Activated T-cell treated with anti-CD3 and anti-CD28 coated beads, Interleukin-2, amount 50 U/mL, for 24 hours (primary cell): ENCODE measurements at regions not wholly inside any gene's neighbourhood (a gene's known extent, or its start where the extent isn't known, plus 50 kb on each side); places are given as distances from the start of the nearest gene placed in this dataset.
"Not testable (repeated sequence)": the region's sequence is repeated elsewhere in the genome, so short reads cannot be mapped to it uniquely, and the experiment has no call there.

ENCODE experiments used
- DNase-seq: peaks from one replicate; pipeline ENCODE4 v3.0.0-alpha.2; 2020
- H3K27ac Mint-ChIP-seq: 2 replicates; pipeline ENCODE4 v1.8.0; 2020; ENCODE audit warnings: mild to moderate bottlenecking, mixed read lengths
- H3K27me3 Mint-ChIP-seq: 2 replicates; pipeline ENCODE4 v1.8.0; 2020; ENCODE audit warnings: mixed read lengths
- H3K36me3 Mint-ChIP-seq: 2 replicates; pipeline ENCODE4 v1.8.0; 2020; ENCODE audit warnings: low read depth, mixed read lengths
- H3K4me1 Mint-ChIP-seq: 2 replicates; pipeline ENCODE4 v1.8.0; 2020; ENCODE audit warnings: low read depth, mixed read lengths
- H3K4me3 Mint-ChIP-seq: 2 replicates; pipeline ENCODE4 v1.8.0; 2020; ENCODE audit warnings: mild to moderate bottlenecking, moderate library complexity, mixed read lengths
- H3K9me3 Mint-ChIP-seq: 2 replicates; pipeline ENCODE4 v1.8.0; 2020; ENCODE audit warnings: mixed read lengths

GRCh38 chr7:113301983-113302382, 183.6 kb upstream of the SMIM30 start:
- no peaks in the 10 kb centered on the region for H3K27me3 Mint-ChIP-seq
- DNase-seq: no peak
- H3K36me3 Mint-ChIP-seq: no peaks in the 10 kb centered on the region
- H3K4me1 Mint-ChIP-seq: no peaks in the 10 kb centered on the region
- no peak overlapping the region for H3K4me3 Mint-ChIP-seq
- H3K27ac Mint-ChIP-seq: no peak overlapping the region
- no peaks in the 10 kb centered on the region for H3K9me3 Mint-ChIP-seq

GRCh38 chr7:113301141-113301540, 182.8 kb upstream of the SMIM30 start:
- Mint-ChIP-seq H3K9me3 (no peaks in the 10 kb centered on the region), H3K27ac (no peak overlapping the region), H3K4me1 (no peaks in the 10 kb centered on the region), H3K27me3 (no peaks in the 10 kb centered on the region), H3K36me3 (no peaks in the 10 kb centered on the region), H3K4me3 (no peak overlapping the region)
- DNase-seq: no peak

- H3K4me1 Mint-ChIP-seq: no peaks in the 10 kb centered on the region
- no peaks in the 10 kb centered on the region for H3K27me3 Mint-ChIP-seq
- H3K9me3 Mint-ChIP-seq: no peaks in the 10 kb centered on the region
- no peaks in the 10 kb centered on the region for H3K36me3 Mint-ChIP-seq
- no peak overlapping the region for H3K27ac Mint-ChIP-seq
- DNase-seq: no peak
- no peak overlapping the region for H3K4me3 Mint-ChIP-seq
These were observed 181.4 kb upstream of the SMIM30 start for GRCh38 chr7:113299748-113300147.

GRCh38 chr7:113298501-113298900, 180.1 kb upstream of the SMIM30 start:
- Mint-ChIP-seq H3K4me3 (no peak overlapping the region), H3K27ac (no peak overlapping the region), H3K4me1 (no peaks in the 10 kb centered on the region), H3K27me3 (no peaks in the 10 kb centered on the region), H3K9me3 (no peaks in the 10 kb centered on the region), H3K36me3 (no peaks in the 10 kb centered on the region)
- DNase-seq: no peak

- DNase-seq: no peak
- Mint-ChIP-seq H3K9me3 (no peaks in the 10 kb centered on the region), H3K4me3 (no peak overlapping the region), H3K4me1 (no peaks in the 10 kb centered on the region), H3K36me3 (no peaks in the 10 kb centered on the region), H3K27me3 (no peaks in the 10 kb centered on the region), H3K27ac (no peak overlapping the region)
These were observed 176.4 kb upstream of the SMIM30 start for GRCh38 chr7:113294750-113295149.

- DNase-seq: no peak
- no peak overlapping the region for H3K27ac Mint-ChIP-seq
- no peaks in the 10 kb centered on the region for H3K4me1 Mint-ChIP-seq
- H3K36me3 Mint-ChIP-seq: no peaks in the 10 kb centered on the region
- no peak overlapping the region for H3K4me3 Mint-ChIP-seq
- H3K27me3 Mint-ChIP-seq: no peaks in the 10 kb centered on the region
- H3K9me3 Mint-ChIP-seq: no peaks in the 10 kb centered on the region
These were observed 173.8 kb upstream of the SMIM30 start for GRCh38 chr7:113292105-113292504.

- H3K36me3 Mint-ChIP-seq: no peaks in the 10 kb centered on the region
- no peak for DNase-seq
- H3K27ac Mint-ChIP-seq: no peak overlapping the region
- H3K27me3 Mint-ChIP-seq: no peaks in the 10 kb centered on the region
- no peaks in the 10 kb centered on the region for H3K4me1 Mint-ChIP-seq
- H3K9me3 Mint-ChIP-seq: no peaks in the 10 kb centered on the region
- H3K4me3 Mint-ChIP-seq: no peak overlapping the region
These were observed 172.7 kb upstream of the SMIM30 start for GRCh38 chr7:113291058-113291457.

- H3K4me3 Mint-ChIP-seq: no peak overlapping the region
- DNase-seq: no peak
- no peaks in the 10 kb centered on the region for H3K36me3 Mint-ChIP-seq
- H3K27me3 Mint-ChIP-seq: peaks cover 5% of the 10 kb centered on the region
- no peaks in the 10 kb centered on the region for H3K9me3 Mint-ChIP-seq
- H3K27ac Mint-ChIP-seq: no peak overlapping the region
- H3K4me1 Mint-ChIP-seq: no peaks in the 10 kb centered on the region
These were observed 170.9 kb upstream of the SMIM30 start for GRCh38 chr7:113289140-113289740.

GRCh38 chr7:113285411-113285810, 167.1 kb upstream of the SMIM30 start:
- no peak for DNase-seq
- Mint-ChIP-seq H3K27ac (no peak overlapping the region), H3K27me3 (peaks cover 5% of the 10 kb centered on the region), H3K4me1 (peaks cover 2% of the 10 kb centered on the region), H3K9me3 (peaks cover 2% of the 10 kb centered on the region), H3K4me3 (no peak overlapping the region), H3K36me3 (no peaks in the 10 kb centered on the region)

GRCh38 chr7:113283861-113284260, 165.5 kb upstream of the SMIM30 start:
- no peaks in the 10 kb centered on the region for H3K36me3 Mint-ChIP-seq
- no peak overlapping the region for H3K4me3 Mint-ChIP-seq
- H3K27me3 Mint-ChIP-seq: peaks cover 5% of the 10 kb centered on the region
- H3K27ac Mint-ChIP-seq: no peak overlapping the region
- peaks cover 2% of the 10 kb centered on the region for H3K9me3 Mint-ChIP-seq
- peaks cover 2% of the 10 kb centered on the region for H3K4me1 Mint-ChIP-seq
- no peak for DNase-seq

GRCh38 chr7:113282875-113283274, 164.5 kb upstream of the SMIM30 start:
- DNase-seq: no peak
- peaks cover 2% of the 10 kb centered on the region for H3K4me1 Mint-ChIP-seq
- peaks cover 5% of the 10 kb centered on the region for H3K27me3 Mint-ChIP-seq
- H3K27ac Mint-ChIP-seq: no peak overlapping the region
- no peak overlapping the region for H3K4me3 Mint-ChIP-seq
- no peaks in the 10 kb centered on the region for H3K36me3 Mint-ChIP-seq
- peaks cover 2% of the 10 kb centered on the region for H3K9me3 Mint-ChIP-seq

GRCh38 chr7:113281223-113281622, 162.9 kb upstream of the SMIM30 start:
- no peak for DNase-seq
- Mint-ChIP-seq H3K36me3 (no peaks in the 10 kb centered on the region), H3K4me3 (no peak overlapping the region), H3K9me3 (peaks cover 4% of the 10 kb centered on the region), H3K4me1 (peaks cover 2% of the 10 kb centered on the region), H3K27ac (no peak overlapping the region), H3K27me3 (peaks cover 5% of the 10 kb centered on the region)

GRCh38 chr7:113279256-113279655, 160.9 kb upstream of the SMIM30 start:
- Mint-ChIP-seq H3K36me3 (no peaks in the 10 kb centered on the region), H3K4me1 (peaks cover 2% of the 10 kb centered on the region), H3K27me3 (no peaks in the 10 kb centered on the region), H3K4me3 (no peak overlapping the region), H3K9me3 (peaks cover 4% of the 10 kb centered on the region), H3K27ac (no peak overlapping the region)
- no peak for DNase-seq

GRCh38 chr7:113270790-113271189, 152.4 kb upstream of the SMIM30 start:
- no peak overlapping the region for H3K27ac Mint-ChIP-seq
- peaks cover 2% of the 10 kb centered on the region for H3K27me3 Mint-ChIP-seq
- H3K4me1 Mint-ChIP-seq: no peaks in the 10 kb centered on the region
- no peak for DNase-seq
- H3K9me3 Mint-ChIP-seq: peaks cover 27% of the 10 kb centered on the region
- no peak overlapping the region for H3K4me3 Mint-ChIP-seq
- no peaks in the 10 kb centered on the region for H3K36me3 Mint-ChIP-seq

GRCh38 chr7:113269592-113269991, 151.2 kb upstream of the SMIM30 start:
- peaks cover 27% of the 10 kb centered on the region for H3K9me3 Mint-ChIP-seq
- not testable (repeated sequence) for DNase-seq, H3K27ac Mint-ChIP-seq, H3K36me3 Mint-ChIP-seq, H3K4me3 Mint-ChIP-seq, H3K4me1 Mint-ChIP-seq, H3K27me3 Mint-ChIP-seq

- no peak overlapping the region for H3K27ac Mint-ChIP-seq
- no peak for DNase-seq
- H3K4me1 Mint-ChIP-seq: no peaks in the 10 kb centered on the region
- H3K4me3 Mint-ChIP-seq: no peak overlapping the region
- H3K9me3 Mint-ChIP-seq: peaks cover 26% of the 10 kb centered on the region
- peaks cover 4% of the 10 kb centered on the region for H3K27me3 Mint-ChIP-seq
- no peaks in the 10 kb centered on the region for H3K36me3 Mint-ChIP-seq
These were observed 150.4 kb upstream of the SMIM30 start for GRCh38 chr7:113268757-113269156.
